ENCODE measurements at regions not wholly inside any gene's neighbourhood (a gene's known extent, or its start where the extent isn't known, plus 50 kb on each side); places are given as distances from the start of the nearest gene placed in this dataset.

GRCh38 chr15:88394553-88395145 is 72.5 kb downstream of the MRPL46 start:
- Histone ChIP-seq H4K8ac (replicated peaks; ENCODE audit: insufficient read length, low read depth, low read length) (no peak overlapping the region), H4K91ac (ENCODE audit: insufficient read length, low read depth, low read length) (no peak overlapping the region), H3K23ac (ENCODE audit: insufficient read length, low read depth, low read length) (no peak overlapping the region), H2AFZ (ENCODE audit: low read length) (no peak overlapping the region), H2BK20ac (ENCODE audit: low read depth, low read length, poor library complexity, severe bottlenecking) (no peak overlapping the region), H2BK5ac (ENCODE audit: insufficient read length, low read length) (no peak overlapping the region), H3K27ac (ENCODE audit: insufficient read length, low read depth, low read length) (no peak overlapping the region), H3T11ph (ENCODE audit: low read length) (no peak overlapping the region), H3K23me2 (ENCODE audit: insufficient read length, low read depth, low read length, poor library complexity, severe bottlenecking) (no peaks in the 10 kb centered on the region), H3K27me3 (ENCODE audit: insufficient read depth, low read length) (no peaks in the 10 kb centered on the region), H4K5ac (ENCODE audit: insufficient read length, low read depth, low read length) (no peak overlapping the region), H3K9ac (ENCODE audit: extremely low read depth, insufficient read length, low read length) (no peak overlapping the region), H2BK15ac (ENCODE audit: low read depth, low read length) (no peak overlapping the region), H2BK120ac (ENCODE audit: low read depth, low read length, poor library complexity, severe bottlenecking) (no peak overlapping the region), H3K4me2 (ENCODE audit: insufficient read depth, insufficient read length, low read length) (no peak overlapping the region), H3K4me1 (ENCODE audit: insufficient read depth, low read length) (no peaks in the 10 kb centered on the region), H3K14ac (ENCODE audit: insufficient read depth, low read length) (no peak overlapping the region), H3K56ac (ENCODE audit: insufficient read length, low read depth, low read length) (no peak overlapping the region), H3K9me3 (ENCODE audit: control insufficient read depth, low read depth, low read length) (no peaks in the 10 kb centered on the region), H4K20me1 (ENCODE audit: control insufficient read depth, insufficient read depth, insufficient read length) (no peaks in the 10 kb centered on the region), H3K79me1 (ENCODE audit: insufficient read depth, low read depth, low read length, poor library complexity, severe bottlenecking) (no peaks in the 10 kb centered on the region), H3K18ac (ENCODE audit: insufficient read length, low read depth, low read length) (no peak overlapping the region), H2AK5ac (ENCODE audit: insufficient read length, low read length) (no peak overlapping the region), H3K4ac (ENCODE audit: low read depth, low read length) (no peak overlapping the region), H2BK12ac (ENCODE audit: insufficient read length, low read depth, low read length) (no peak overlapping the region), H3K79me2 (ENCODE audit: insufficient read depth, low read length) (no peaks in the 10 kb centered on the region)
- TF ChIP-seq, protein P1, sequence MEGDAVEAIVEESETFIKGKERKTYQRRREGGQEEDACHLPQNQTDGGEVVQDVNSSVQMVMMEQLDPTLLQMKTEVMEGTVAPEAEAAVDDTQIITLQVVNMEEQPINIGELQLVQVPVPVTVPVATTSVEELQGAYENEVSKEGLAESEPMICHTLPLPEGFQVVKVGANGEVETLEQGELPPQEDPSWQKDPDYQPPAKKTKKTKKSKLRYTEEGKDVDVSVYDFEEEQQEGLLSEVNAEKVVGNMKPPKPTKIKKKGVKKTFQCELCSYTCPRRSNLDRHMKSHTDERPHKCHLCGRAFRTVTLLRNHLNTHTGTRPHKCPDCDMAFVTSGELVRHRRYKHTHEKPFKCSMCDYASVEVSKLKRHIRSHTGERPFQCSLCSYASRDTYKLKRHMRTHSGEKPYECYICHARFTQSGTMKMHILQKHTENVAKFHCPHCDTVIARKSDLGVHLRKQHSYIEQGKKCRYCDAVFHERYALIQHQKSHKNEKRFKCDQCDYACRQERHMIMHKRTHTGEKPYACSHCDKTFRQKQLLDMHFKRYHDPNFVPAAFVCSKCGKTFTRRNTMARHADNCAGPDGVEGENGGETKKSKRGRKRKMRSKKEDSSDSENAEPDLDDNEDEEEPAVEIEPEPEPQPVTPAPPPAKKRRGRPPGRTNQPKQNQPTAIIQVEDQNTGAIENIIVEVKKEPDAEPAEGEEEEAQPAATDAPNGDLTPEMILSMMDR (conservative IDR thresholded peaks at IDR 0.05), result no peak
- H3K36me3 Mint-ChIP-seq (ENCODE audit: insufficient read depth in 1 of 3, low read depth in 3 of 3), result peaks cover 0 to 8% (median 2%) of the 10 kb centered on the region in 3 experiments; a peak in 2 of 7 replicates
- no CpG with 5 or more reads among the region's 1 CpG for WGBS (ENCODE audit: extremely low coverage, insufficient read length, low lambda C conversion rate)
- H3K27ac Mint-ChIP-seq, result no peak overlapping the region
- DNase-seq, result no peak
- peaks cover 0 to 8% of the 10 kb centered on the region in 2 experiments; a peak in 4 of 5 replicates for H3K9me3 Mint-ChIP-seq
- no peak overlapping the region for H3K4me3 Mint-ChIP-seq
- H3K27me3 Mint-ChIP-seq (ENCODE audit: low read depth), result peaks cover 17% of the 10 kb centered on the region
- peaks cover 7 to 13% of the 10 kb centered on the region in 2 experiments for H3K4me1 Mint-ChIP-seq

All from H9 (cell line).